HG03196 (cell line): ENCODE measurements at regions not wholly inside any gene's neighbourhood (a gene's known extent, or its start where the extent isn't known, plus 50 kb on each side); places are given as distances from the start of the nearest gene placed in this dataset.
"Not testable (repeated sequence)": the region's sequence is repeated elsewhere in the genome, so short reads cannot be mapped to it uniquely, and the experiment has no call there.

Experiments
- ATAC-seq: cut with Tn5 transposase; IDR thresholded peaks from one replicate; pipeline ENCODE4 v1.9.1; 2021; ENCODE audit not compliant: unreplicated experiment

- ATAC-seq: no peak
These were observed 133.4 kb downstream of the CEBPB start for GRCh38 chr20:50323777-50324775.

- no peak for ATAC-seq
These were observed 134.6 kb downstream of the CEBPB start for GRCh38 chr20:50325215-50325614.

DNA sequence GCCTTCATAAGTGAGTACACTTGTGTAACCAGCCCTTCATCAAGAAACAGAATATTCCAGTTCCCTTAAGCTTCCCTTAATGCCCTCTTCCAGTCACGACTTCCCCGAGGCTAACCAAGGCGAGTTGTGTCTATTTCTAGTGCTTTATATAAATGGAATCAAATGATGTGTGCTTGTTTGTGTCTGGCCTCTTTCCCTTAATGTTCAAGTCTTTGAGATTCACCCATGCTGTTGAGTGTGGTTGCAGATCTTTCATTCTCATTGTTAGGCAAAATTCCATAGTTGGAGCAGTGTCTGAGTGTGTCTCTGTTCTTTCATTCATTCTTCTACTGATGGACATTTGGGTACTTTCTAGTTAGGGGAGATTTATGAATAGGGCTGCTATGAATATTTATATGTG is 135.0 kb downstream of the CEBPB start:
- no peak for ATAC-seq

GRCh38 chr20:50327666-50328065 is 137.0 kb downstream of the CEBPB start:
- ATAC-seq: no peak

DNA sequence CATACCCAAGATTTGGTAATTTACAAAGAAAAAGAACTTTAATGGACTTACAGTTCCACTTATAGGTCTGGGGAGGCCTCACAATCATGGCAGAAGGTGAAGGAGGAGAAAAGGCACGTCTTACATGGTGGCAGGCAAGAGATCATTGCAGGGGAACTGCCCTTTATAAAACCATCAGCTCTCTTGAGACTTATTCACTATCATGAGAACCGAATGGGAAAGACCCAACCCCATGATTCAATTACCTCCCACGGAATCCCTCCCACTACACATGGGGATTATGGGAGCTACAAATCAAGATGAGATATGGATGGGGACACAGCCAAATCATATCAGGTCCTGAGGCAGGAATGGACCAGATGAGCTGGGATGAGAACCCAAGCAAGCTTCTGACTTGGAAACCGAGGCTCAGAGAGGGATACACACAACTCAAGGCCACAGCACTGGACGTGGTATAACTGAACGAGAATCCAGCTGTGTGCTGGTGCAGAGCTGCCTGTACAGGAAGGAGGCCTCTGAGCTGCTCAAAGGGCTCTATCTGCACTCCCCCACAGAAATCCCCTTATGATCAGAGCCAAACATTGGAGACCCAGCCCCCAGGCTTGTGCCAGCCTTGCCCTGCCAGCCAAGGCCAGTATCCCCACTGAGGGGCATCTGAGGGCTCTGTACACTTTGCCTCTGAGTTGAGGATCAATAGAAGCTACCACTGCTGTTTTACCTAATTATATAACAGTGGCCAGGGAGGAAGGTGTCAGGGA is 137.8 kb downstream of the CEBPB start:
- ATAC-seq: no peak

- no peak for ATAC-seq
These were observed 138.6 kb downstream of the CEBPB start for GRCh38 chr20:50328996-50329898.

GRCh38 chr20:50329981-50330503 is 139.4 kb downstream of the CEBPB start:
- ATAC-seq: no peak

- no peak for ATAC-seq
These were observed 140.1 kb downstream of the CEBPB start for GRCh38 chr20:50330504-50331313.

- ATAC-seq: no peak
These were observed 141.1 kb downstream of the CEBPB start for GRCh38 chr20:50331469-50332363.

DNA sequence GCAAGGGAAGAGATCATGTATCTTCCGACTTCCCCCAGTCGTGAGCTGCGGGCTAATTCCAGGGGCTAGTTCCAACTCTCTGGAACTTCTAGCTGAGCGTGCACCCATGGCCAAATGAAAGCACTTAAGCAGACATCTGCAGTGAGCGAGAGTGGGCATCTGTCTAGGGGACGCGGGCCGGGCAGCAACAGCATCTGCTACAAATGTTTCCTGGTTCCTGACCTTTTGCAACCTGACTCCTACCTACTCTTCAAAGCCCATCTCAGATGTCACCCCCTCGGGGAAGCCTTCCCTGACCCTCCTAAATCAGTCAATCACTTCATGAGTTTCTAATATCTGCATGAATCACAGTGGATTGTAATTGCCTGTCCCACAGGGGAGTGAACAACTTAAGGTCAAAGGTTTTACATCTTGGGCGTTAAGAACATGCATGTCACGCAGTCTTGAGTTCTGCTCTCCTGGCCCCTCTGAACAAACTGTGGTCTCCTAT is 141.9 kb downstream of the CEBPB start:
- no peak for ATAC-seq

DNA sequence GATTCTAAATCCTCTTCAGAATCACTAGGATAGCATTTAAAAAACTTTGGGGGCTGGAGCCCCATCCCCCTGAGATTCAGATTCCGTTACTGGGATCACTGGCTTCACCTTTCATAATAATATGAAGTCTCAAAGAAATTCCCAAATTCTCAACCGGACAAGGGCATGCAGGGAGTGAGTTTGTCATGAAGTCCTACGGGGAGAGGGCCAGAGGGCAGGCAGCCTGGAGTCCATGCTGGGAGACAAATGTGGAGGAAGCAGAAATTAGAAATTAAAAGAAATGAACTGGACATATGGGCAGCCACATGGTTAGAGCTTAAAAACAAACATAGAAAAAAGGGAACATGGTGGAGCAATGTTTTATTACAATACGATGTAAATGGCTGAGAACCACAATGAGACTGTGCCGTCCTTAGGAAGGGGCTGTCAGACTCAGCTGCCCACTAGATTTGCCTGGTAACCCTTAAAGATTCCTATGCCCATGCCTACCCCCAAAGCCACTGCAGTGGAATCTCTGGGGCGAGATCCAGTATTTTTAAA is 142.6 kb downstream of the CEBPB start:
- ATAC-seq: no peak

GRCh38 chr20:50333812-50334211 is 143.2 kb downstream of the CEBPB start:
- no peak for ATAC-seq

- ATAC-seq: not testable (repeated sequence)
These were observed 143.9 kb downstream of the CEBPB start for GRCh38 chr20:50334512-50334911.

DNA sequence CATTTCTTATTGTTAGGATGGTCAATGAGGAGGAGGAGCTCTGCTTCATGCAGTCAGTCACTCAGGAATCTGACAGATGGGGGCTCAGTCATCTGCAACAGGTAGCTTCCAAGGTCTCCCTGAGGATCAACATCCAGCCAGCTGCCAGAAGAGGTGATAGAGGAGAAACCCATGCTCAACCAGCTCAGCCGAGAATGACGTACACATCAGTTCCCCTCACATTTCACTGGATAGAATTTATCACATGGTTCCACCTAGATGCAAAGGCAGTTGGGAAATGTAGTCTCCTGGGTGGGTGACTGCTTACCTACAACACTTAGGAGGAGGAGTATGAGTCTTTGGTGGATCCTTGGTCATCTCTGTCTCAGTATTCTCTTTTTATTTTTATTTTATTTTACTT is 144.5 kb downstream of the CEBPB start:
- ATAC-seq: no peak

GRCh38 chr20:50335866-50336265 is 145.2 kb downstream of the CEBPB start:
- no peak for ATAC-seq

- ATAC-seq: no peak
These were observed 146.0 kb downstream of the CEBPB start for GRCh38 chr20:50336661-50337060.

DNA sequence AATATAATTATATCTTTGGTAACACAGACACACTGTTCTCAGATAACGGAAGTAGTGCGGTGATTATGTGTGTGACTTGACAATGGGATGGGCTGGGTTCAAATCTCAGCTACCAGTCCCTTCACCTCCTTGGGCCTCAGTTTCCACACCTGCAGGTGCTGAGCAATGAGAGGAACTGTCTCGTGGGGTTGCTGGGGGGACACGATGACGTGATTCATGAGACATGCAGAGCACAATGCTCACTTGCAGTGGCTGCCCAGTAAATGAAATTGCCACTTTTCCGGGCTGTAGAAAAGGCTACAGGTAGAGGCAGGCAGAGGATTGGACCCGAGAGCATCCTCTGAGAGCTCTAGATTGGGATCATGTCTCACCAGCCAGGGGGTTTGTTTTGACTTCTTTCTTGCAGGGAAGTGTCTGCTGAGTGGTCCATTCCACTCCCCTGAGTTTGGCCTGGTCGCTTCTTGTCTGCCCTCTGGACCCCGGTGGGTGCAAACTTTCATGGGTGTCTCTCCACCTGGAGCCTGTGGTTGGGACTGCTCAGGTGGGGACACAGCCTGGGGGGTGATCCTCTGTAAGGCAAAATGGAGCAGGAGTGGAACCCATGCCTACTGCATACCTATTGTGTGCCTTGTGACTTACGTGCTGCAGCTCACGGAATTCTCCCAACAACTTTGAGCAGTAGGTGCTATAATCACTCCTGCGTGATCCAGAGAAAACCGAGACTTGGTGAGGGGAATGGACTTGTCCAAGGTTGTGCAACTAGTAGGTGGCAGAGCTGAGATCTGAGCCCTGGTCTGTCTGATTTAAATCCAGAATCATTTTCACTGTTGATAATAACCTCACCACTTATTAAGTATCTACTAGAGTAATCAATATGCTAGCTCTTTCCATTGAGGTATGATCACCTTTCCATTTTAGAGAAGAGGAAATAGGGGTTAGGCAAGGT is 147.2 kb downstream of the CEBPB start:
- no peak for ATAC-seq
